ENCODE measurements at regions not wholly inside any gene's neighbourhood (a gene's known extent, or its start where the extent isn't known, plus 50 kb on each side); places are given as distances from the start of the nearest gene placed in this dataset.

GRCh38 chr11:31981457-31981856 is 109.4 kb upstream of the RCN1 start:
- TF ChIP-seq, protein P1, sequence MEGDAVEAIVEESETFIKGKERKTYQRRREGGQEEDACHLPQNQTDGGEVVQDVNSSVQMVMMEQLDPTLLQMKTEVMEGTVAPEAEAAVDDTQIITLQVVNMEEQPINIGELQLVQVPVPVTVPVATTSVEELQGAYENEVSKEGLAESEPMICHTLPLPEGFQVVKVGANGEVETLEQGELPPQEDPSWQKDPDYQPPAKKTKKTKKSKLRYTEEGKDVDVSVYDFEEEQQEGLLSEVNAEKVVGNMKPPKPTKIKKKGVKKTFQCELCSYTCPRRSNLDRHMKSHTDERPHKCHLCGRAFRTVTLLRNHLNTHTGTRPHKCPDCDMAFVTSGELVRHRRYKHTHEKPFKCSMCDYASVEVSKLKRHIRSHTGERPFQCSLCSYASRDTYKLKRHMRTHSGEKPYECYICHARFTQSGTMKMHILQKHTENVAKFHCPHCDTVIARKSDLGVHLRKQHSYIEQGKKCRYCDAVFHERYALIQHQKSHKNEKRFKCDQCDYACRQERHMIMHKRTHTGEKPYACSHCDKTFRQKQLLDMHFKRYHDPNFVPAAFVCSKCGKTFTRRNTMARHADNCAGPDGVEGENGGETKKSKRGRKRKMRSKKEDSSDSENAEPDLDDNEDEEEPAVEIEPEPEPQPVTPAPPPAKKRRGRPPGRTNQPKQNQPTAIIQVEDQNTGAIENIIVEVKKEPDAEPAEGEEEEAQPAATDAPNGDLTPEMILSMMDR (conservative IDR thresholded peaks at IDR 0.05 in 1 of 2, IDR thresholded peaks at IDR 0.05 in 1 of 2; ENCODE audit: low read depth in 1 of 2, low read length in 2 of 2) = no peak
- TF ChIP-seq EZH2 (IDR thresholded peaks at IDR 0.05; ENCODE audit: low read length, missing control alignments) = no peak
